ENCODE measurements at regions not wholly inside any gene's neighbourhood (a gene's known extent, or its start where the extent isn't known, plus 50 kb on each side); places are given as distances from the start of the nearest gene placed in this dataset.

- TF ChIP-seq CTCF (IDR thresholded peaks at IDR 0.05 in 8 of 11, conservative IDR thresholded peaks at IDR 0.05 in 3 of 11): no peak
- no peak for TF ChIP-seq POLR2A (IDR thresholded peaks at IDR 0.05)
Measured at GRCh38 chr2:203809991-203810510, 57.5 kb upstream of the CTLA4 start.
